ENCODE measurements at regions not wholly inside any gene's neighbourhood (a gene's known extent, or its start where the extent isn't known, plus 50 kb on each side); places are given as distances from the start of the nearest gene placed in this dataset.

DNA sequence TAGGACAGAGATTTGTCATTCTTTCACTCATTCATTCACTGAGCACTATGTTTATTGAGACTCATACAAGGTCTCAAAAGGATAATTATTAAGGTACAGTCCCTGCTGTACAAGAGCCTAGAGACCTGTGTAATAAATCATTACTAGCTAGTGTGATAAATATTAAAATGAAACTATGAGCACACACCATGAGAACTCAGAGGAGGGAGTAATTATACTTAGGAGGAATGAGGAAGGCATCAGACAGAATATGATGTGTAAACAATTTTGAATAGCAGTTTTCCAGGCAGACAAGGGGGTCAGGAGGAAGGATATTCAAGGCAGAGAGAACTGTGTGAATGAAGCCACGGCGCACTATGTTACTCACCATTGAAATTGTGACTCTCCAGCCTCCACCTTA, 300.8 kb upstream of the ISX start:
- H3K27ac ChIP-seq = no peak overlapping the region
- TF ChIP-seq CTCF (IDR thresholded peaks at IDR 0.05; ENCODE audit: low read depth, low read length) = no peak
- DNase-seq (ENCODE audit: low read depth in 1 of 2, low spot score in 1 of 2) = no peak
- H3K36me3 ChIP-seq = no peaks in the 10 kb centered on the region
- no peaks in the 10 kb centered on the region for H3K9me3 ChIP-seq (ENCODE audit: low read depth)
- H3K4me3 ChIP-seq = no peak overlapping the region
- H3K27me3 ChIP-seq = no peaks in the 10 kb centered on the region
- H3K4me1 ChIP-seq (ENCODE audit: low read depth) = no peaks in the 10 kb centered on the region

DNA sequence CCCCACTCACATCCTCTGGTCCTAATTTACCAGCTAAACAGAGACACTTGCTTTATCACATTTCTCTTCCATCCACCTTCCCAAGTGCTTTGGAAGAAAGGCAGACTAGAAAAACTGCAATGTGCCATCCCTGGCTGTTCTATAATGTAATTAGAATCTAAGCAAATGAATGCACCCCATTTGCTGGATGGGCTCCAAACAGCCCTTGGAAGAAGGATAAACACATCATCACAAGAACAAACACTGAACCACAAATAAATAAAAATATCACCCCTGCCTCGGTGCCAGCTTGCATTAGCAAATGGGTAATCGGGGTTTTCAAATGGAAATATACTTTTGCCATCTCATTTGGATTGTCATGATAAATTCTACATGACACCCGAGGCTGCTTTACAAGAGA, 296.6 kb upstream of the ISX start:
- Histone ChIP-seq H3K27ac (no peak overlapping the region), H3K36me3 (no peaks in the 10 kb centered on the region), H3K9me3 (ENCODE audit: low read depth) (no peaks in the 10 kb centered on the region), H3K27me3 (no peaks in the 10 kb centered on the region), H3K4me1 (ENCODE audit: low read depth) (no peaks in the 10 kb centered on the region), H3K4me3 (no peak overlapping the region)
- DNase-seq (ENCODE audit: low read depth in 1 of 2, low spot score in 1 of 2) = no peak
- no peak for TF ChIP-seq CTCF (IDR thresholded peaks at IDR 0.05; ENCODE audit: low read depth, low read length)

GRCh38 chr22:34776817-34777216, 289.1 kb upstream of the ISX start:
- Histone ChIP-seq H3K4me1 (ENCODE audit: low read depth) (no peaks in the 10 kb centered on the region), H3K9me3 (ENCODE audit: low read depth) (no peaks in the 10 kb centered on the region), H3K27me3 (no peaks in the 10 kb centered on the region), H3K27ac (no peak overlapping the region), H3K36me3 (no peaks in the 10 kb centered on the region), H3K4me3 (no peak overlapping the region)
- no peak for DNase-seq (ENCODE audit: low read depth in 1 of 2, low spot score in 1 of 2)
- no peak for TF ChIP-seq CTCF (IDR thresholded peaks at IDR 0.05; ENCODE audit: low read depth, low read length)

GRCh38 chr22:34781681-34782080, 284.3 kb upstream of the ISX start:
- no peak for TF ChIP-seq CTCF (IDR thresholded peaks at IDR 0.05; ENCODE audit: low read depth, low read length)
- Histone ChIP-seq H3K4me1 (ENCODE audit: low read depth) (peaks cover 5% of the 10 kb centered on the region), H3K9me3 (ENCODE audit: low read depth) (no peaks in the 10 kb centered on the region), H3K27ac (no peak overlapping the region), H3K4me3 (no peak overlapping the region), H3K27me3 (no peaks in the 10 kb centered on the region), H3K36me3 (no peaks in the 10 kb centered on the region)
- no peak for DNase-seq (ENCODE audit: low read depth in 1 of 2, low spot score in 1 of 2)

GRCh38 chr22:34783436-34783835, 282.5 kb upstream of the ISX start:
- Histone ChIP-seq H3K27me3 (no peaks in the 10 kb centered on the region), H3K9me3 (ENCODE audit: low read depth) (no peaks in the 10 kb centered on the region), H3K4me1 (ENCODE audit: low read depth) (peaks cover 5% of the 10 kb centered on the region), H3K36me3 (no peaks in the 10 kb centered on the region), H3K27ac (no peak overlapping the region), H3K4me3 (no peak overlapping the region)
- DNase-seq (ENCODE audit: low read depth in 1 of 2, low spot score in 1 of 2) = no peak
- TF ChIP-seq CTCF (IDR thresholded peaks at IDR 0.05; ENCODE audit: low read depth, low read length) = no peak

- H3K27me3 ChIP-seq = no peaks in the 10 kb centered on the region
- H3K27ac ChIP-seq = no peak overlapping the region
- DNase-seq (ENCODE audit: low read depth in 1 of 2, low spot score in 1 of 2) = no peak
- H3K4me1 ChIP-seq (ENCODE audit: low read depth) = peaks cover 5% of the 10 kb centered on the region
- H3K9me3 ChIP-seq (ENCODE audit: low read depth) = no peaks in the 10 kb centered on the region
- no peak overlapping the region for H3K4me3 ChIP-seq
- H3K36me3 ChIP-seq = no peaks in the 10 kb centered on the region
- no peak for TF ChIP-seq CTCF (IDR thresholded peaks at IDR 0.05; ENCODE audit: low read depth, low read length)
Observed at GRCh38 chr22:34784056-34784455, 281.9 kb upstream of the ISX start.
